ENCODE measurements at regions not wholly inside any gene's neighbourhood (a gene's known extent, or its start where the extent isn't known, plus 50 kb on each side); places are given as distances from the start of the nearest gene placed in this dataset.

DNA sequence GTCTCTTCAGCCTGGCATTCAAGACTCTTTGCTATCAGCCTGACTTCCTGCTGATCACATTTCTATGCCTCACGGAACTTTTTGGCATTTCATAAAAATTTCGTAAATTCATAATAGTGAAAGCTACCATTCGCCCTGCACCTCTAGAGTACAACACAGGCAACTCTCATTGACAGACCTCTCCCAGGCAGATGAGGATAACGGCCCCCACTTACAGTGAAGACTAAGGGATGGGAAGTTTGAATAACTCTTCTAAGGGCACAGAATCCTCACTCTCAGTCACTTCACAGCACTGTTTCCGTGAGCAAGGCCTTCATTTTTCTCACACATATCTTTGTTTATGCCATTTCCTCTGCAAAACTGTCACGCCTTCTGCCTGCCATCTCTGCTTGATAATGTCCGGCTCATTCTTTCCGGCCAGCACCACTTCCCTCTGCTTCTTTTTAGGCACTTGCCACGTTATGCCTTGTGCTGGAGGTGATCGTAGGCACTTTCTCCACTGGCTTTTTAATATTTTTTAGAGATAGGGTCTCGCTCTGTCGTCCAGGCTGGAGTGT is 224.1 kb upstream of the HES1 start:
- TF ChIP-seq YY1 (IDR thresholded peaks at IDR 0.05) (no peak), SP1 (IDR thresholded peaks at IDR 0.05) (no peak), TAF1 (conservative IDR thresholded peaks at IDR 0.05) (no peak), EGR1 (IDR thresholded peaks at IDR 0.05; ENCODE audit: low read depth in 2 of 2) (no peak), HNF4G (IDR thresholded peaks at IDR 0.05) (no peak), JUND (IDR thresholded peaks at IDR 0.05) (no peak), FOXA1 (IDR thresholded peaks at IDR 0.05) (no peak), RXRA (IDR thresholded peaks at IDR 0.05) (no peak), GABPA (IDR thresholded peaks at IDR 0.05 in 1 of 2, conservative IDR thresholded peaks at IDR 0.05 in 1 of 2) (no peak), RAD21 (IDR thresholded peaks at IDR 0.05) (no peak)
- TF ChIP-seq, protein P1, sequence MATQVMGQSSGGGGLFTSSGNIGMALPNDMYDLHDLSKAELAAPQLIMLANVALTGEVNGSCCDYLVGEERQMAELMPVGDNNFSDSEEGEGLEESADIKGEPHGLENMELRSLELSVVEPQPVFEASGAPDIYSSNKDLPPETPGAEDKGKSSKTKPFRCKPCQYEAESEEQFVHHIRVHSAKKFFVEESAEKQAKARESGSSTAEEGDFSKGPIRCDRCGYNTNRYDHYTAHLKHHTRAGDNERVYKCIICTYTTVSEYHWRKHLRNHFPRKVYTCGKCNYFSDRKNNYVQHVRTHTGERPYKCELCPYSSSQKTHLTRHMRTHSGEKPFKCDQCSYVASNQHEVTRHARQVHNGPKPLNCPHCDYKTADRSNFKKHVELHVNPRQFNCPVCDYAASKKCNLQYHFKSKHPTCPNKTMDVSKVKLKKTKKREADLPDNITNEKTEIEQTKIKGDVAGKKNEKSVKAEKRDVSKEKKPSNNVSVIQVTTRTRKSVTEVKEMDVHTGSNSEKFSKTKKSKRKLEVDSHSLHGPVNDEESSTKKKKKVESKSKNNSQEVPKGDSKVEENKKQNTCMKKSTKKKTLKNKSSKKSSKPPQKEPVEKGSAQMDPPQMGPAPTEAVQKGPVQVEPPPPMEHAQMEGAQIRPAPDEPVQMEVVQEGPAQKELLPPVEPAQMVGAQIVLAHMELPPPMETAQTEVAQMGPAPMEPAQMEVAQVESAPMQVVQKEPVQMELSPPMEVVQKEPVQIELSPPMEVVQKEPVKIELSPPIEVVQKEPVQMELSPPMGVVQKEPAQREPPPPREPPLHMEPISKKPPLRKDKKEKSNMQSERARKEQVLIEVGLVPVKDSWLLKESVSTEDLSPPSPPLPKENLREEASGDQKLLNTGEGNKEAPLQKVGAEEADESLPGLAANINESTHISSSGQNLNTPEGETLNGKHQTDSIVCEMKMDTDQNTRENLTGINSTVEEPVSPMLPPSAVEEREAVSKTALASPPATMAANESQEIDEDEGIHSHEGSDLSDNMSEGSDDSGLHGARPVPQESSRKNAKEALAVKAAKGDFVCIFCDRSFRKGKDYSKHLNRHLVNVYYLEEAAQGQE (IDR thresholded peaks at IDR 0.05): no peak
- TF ChIP-seq, protein P2, sequence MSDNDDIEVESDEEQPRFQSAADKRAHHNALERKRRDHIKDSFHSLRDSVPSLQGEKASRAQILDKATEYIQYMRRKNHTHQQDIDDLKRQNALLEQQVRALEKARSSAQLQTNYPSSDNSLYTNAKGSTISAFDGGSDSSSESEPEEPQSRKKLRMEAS (IDR thresholded peaks at IDR 0.05): no peak
- TF ChIP-seq, protein P3, sequence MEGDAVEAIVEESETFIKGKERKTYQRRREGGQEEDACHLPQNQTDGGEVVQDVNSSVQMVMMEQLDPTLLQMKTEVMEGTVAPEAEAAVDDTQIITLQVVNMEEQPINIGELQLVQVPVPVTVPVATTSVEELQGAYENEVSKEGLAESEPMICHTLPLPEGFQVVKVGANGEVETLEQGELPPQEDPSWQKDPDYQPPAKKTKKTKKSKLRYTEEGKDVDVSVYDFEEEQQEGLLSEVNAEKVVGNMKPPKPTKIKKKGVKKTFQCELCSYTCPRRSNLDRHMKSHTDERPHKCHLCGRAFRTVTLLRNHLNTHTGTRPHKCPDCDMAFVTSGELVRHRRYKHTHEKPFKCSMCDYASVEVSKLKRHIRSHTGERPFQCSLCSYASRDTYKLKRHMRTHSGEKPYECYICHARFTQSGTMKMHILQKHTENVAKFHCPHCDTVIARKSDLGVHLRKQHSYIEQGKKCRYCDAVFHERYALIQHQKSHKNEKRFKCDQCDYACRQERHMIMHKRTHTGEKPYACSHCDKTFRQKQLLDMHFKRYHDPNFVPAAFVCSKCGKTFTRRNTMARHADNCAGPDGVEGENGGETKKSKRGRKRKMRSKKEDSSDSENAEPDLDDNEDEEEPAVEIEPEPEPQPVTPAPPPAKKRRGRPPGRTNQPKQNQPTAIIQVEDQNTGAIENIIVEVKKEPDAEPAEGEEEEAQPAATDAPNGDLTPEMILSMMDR (IDR thresholded peaks at IDR 0.05; ENCODE audit: low read depth, low read length, missing input control): no peak
- TF ChIP-seq, protein P4, sequence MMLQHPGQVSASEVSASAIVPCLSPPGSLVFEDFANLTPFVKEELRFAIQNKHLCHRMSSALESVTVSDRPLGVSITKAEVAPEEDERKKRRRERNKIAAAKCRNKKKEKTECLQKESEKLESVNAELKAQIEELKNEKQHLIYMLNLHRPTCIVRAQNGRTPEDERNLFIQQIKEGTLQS (IDR thresholded peaks at IDR 0.05): no peak

Data from liver (tissue), 3 donors.